ENCODE measurements at regions not wholly inside any gene's neighbourhood (a gene's known extent, or its start where the extent isn't known, plus 50 kb on each side); places are given as distances from the start of the nearest gene placed in this dataset.

DNA sequence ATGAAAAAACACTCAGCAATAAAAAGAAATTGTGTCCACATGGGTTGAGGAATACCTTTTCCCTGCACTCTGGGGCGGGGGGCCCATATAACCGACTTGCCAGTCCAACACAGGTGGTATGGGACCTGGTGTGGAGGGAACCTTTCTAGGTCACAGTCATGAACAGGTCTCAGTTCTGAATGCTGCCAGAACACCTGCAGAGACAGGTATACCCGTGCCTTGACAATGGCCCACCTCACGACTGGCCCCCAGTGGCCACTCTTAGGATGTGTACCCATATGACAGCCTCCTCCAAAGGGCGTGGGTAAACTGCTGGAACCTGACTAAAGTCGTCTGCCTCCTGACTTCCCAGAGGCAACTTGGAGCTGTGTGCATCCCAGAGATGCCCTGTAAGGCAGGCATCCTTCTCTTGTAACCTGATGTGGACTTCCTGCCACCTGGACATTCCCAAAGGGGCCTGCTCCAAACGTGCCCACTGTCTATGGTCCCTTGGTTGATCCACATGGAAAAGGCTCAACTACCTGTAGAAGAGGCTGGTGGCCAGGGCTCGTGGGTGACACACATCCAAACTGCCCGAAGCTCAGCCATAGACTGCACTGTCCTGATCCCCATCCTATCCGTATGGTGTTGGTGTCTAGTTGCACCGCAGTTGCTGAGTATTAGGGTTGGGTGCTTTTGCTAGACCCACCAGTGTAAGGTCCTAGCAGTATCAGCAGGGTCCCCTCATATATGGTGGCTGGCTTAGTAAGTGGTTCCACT lies 859.3 kb downstream of the BRD1 start:
- DNase-seq (ENCODE audit: low spot score) = no peak

DNA sequence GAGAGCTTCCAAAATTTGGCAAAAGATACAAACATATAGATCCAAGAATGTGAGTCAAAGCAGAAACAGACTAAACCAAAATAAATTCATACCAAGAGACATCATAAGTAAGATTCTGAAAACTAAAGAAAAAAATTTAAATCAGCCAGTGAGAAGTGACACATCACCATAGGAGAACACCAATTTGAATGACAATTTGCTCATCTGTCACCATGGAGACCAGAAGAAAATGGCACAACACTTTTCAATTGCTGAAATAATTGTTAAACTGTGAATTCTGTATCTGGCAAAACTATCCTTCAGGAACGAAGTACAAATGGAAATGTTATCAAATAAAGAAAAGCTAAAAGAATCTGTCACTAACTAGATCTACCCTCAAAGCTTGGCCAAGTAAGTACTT lies 864.3 kb downstream of the BRD1 start:
- ATAC-seq (ENCODE audit: low FRiP score) (no peak), DNase-seq (ENCODE audit: low spot score) (no peak)
- TF ChIP-seq, protein P1, sequence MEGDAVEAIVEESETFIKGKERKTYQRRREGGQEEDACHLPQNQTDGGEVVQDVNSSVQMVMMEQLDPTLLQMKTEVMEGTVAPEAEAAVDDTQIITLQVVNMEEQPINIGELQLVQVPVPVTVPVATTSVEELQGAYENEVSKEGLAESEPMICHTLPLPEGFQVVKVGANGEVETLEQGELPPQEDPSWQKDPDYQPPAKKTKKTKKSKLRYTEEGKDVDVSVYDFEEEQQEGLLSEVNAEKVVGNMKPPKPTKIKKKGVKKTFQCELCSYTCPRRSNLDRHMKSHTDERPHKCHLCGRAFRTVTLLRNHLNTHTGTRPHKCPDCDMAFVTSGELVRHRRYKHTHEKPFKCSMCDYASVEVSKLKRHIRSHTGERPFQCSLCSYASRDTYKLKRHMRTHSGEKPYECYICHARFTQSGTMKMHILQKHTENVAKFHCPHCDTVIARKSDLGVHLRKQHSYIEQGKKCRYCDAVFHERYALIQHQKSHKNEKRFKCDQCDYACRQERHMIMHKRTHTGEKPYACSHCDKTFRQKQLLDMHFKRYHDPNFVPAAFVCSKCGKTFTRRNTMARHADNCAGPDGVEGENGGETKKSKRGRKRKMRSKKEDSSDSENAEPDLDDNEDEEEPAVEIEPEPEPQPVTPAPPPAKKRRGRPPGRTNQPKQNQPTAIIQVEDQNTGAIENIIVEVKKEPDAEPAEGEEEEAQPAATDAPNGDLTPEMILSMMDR (IDR thresholded peaks at IDR 0.05) = no peak

More for the DNA sequence above, 859.3 kb downstream of the BRD1 start:
- ATAC-seq (ENCODE audit: low FRiP score) = no peak
- TF ChIP-seq, protein P1 (IDR thresholded peaks at IDR 0.05) = no peak

DNA sequence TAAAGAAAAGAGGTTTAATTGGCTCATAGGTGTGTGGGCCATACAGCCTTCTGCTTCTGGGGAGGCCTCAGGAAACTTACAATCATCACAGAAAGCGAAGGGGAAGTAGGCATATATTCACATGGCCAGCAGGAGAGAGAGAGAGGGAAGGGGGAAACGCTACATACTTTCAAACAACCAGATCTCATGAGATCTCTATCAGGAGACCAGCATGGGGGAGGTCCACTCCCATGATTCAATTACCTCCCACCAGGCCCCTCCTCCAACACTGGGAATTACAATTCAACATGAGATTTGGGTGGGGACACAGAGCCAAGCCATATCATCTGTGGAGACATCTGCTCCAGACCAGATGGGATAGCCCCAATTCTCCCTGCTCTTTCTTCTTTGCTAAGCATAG lies 866.0 kb downstream of the BRD1 start:
- DNase-seq (ENCODE audit: low spot score) (no peak), ATAC-seq (ENCODE audit: low FRiP score) (no peak)
- TF ChIP-seq, protein P1 (IDR thresholded peaks at IDR 0.05) = no peak

DNA sequence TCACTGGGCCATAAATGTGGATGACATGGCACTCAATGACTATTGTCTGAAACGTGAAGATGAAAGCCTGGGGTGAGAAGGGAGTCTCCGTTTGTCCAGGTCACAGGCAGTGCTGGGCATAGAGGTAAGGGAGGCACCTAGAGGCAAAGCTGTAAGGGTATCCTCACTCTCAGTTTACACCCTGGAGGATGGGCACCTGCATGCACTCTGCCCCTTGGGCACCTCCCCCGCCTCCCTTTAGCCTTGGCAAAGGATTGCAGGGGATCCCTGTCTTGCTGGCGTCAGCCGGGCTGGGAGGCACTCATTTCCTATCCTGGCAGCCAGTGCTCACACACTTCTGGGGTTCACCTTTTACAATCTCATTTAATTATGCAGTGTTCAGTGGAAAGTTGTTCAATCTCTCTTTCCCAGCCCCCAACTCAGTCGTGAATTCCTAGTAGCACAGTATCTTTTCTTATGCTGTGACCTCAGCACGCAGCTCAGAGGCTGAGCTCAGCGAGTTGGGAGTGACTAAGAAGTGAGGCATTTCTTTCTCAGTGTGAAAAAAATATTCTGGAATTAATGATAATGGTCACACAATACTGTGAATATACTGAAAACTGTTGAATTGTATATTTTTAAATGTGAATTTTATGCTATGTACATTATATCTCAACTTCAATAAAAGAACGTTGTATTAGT lies 866.6 kb downstream of the BRD1 start:
- no peak for ATAC-seq (ENCODE audit: low FRiP score)

DNA sequence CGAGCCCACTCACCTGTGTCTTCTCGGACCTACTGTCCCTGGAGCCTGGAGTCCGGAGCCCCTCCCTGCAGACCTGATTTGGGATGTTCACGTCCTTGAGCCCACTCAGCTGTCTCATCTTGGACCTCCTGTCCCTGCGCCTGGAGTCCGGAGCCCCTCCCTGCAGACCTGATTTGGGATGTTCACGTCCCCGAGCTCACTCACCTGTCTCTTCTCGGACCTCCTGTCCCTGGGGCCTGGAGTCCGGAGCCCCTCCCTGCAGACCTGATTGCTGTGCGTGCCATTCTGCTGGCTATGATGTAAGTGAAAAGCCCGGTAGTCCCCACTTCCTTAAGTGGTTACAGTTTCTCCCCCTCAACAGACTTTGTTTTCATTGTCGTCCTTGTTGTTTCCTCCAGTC lies 867.1 kb downstream of the BRD1 start:
- ATAC-seq (ENCODE audit: low FRiP score) = no peak
- TF ChIP-seq, protein P1 (IDR thresholded peaks at IDR 0.05) = no peak
- no peak for DNase-seq (ENCODE audit: low spot score)

More for the DNA sequence above, 866.6 kb downstream of the BRD1 start:
- DNase-seq (ENCODE audit: low spot score) = no peak
- TF ChIP-seq, protein P1 (IDR thresholded peaks at IDR 0.05) = no peak

DNA sequence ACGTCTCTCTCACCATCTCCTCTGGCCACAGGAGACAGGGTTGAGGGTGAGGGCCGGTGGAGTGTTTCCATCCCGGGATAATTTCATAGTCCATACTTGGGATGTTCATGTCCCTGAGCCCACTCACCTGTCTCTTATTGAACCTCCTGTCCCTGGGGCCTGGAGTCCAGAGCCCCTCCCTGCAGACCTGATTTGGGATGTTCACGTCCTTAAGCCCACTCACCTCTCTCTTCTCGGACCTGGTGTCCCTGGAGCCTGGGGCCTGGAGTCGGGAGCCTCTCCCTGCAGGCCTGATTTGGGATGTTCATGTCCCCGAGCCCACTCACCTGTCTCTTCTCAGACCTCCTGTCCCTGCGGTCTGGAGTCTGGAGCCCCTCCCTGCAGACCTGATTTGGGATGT lies 868.2 kb downstream of the BRD1 start:
- DNase-seq (ENCODE audit: low spot score) (no peak), ATAC-seq (ENCODE audit: low FRiP score) (no peak)
- TF ChIP-seq, protein P1 (IDR thresholded peaks at IDR 0.05) = no peak

DNA sequence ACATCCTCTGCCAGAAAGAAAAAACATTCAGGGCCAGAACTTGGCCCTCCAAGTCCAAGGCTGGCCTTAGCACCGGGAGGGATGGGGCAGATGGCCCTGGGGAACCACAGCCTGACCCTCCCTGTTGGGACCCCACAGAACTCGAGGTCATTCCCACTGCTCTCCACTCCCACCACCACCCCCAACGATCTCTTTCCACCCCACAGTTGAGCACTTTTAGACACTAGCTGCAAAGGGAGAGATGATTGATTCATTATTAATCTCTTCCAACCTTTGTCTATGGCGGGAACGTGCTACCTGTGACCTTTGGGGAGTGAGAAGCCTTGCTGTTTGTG lies 869.7 kb downstream of the BRD1 start:
- DNase-seq (ENCODE audit: low spot score) (no peak), ATAC-seq (ENCODE audit: low FRiP score) (no peak)
- TF ChIP-seq, protein P1 (IDR thresholded peaks at IDR 0.05) = no peak

All from omental fat pad (tissue), 3 donors.